OCI-LY1 (cell line): ENCODE measurements at regions not wholly inside any gene's neighbourhood (a gene's known extent, or its start where the extent isn't known, plus 50 kb on each side); places are given as distances from the start of the nearest gene placed in this dataset.
A peak's percentile ranks its signal among the peaks of the same experiment; 100 is the strongest.

Source experiments
- EZH2 ChIP-seq: fragments of 200-600 bp; sonication (generic), shearing (Covaris generic); IDR thresholded peaks from 2 replicates; pipeline ENCODE4 v1.8.0; 2017; ENCODE audit warnings: borderline replicate concordance, mixed run types, mild to moderate bottlenecking, antibody characterized with exemption, low read length, moderate library complexity, mixed read lengths
- TF ChIP-seq, protein P1 (sequence below): fragments of 200-600 bp; sonication (generic), shearing (Covaris generic); IDR thresholded peaks from 2 replicates; pipeline ENCODE4 v1.5.1; 2017; ENCODE audit warnings: mild to moderate bottlenecking, antibody characterized with exemption, low read length, moderate library complexity, mixed read lengths

- TF ChIP-seq EZH2: no peak
- TF ChIP-seq, protein P1, sequence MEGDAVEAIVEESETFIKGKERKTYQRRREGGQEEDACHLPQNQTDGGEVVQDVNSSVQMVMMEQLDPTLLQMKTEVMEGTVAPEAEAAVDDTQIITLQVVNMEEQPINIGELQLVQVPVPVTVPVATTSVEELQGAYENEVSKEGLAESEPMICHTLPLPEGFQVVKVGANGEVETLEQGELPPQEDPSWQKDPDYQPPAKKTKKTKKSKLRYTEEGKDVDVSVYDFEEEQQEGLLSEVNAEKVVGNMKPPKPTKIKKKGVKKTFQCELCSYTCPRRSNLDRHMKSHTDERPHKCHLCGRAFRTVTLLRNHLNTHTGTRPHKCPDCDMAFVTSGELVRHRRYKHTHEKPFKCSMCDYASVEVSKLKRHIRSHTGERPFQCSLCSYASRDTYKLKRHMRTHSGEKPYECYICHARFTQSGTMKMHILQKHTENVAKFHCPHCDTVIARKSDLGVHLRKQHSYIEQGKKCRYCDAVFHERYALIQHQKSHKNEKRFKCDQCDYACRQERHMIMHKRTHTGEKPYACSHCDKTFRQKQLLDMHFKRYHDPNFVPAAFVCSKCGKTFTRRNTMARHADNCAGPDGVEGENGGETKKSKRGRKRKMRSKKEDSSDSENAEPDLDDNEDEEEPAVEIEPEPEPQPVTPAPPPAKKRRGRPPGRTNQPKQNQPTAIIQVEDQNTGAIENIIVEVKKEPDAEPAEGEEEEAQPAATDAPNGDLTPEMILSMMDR: peak; percentile 30; the same call in 1 of the 2 replicates
Measured at GRCh38 chr11:42974510-42975179, 337.2 kb upstream of the API5 start.
